HG03460 (cell line): ENCODE measurements at regions not wholly inside any gene's neighbourhood (a gene's known extent, or its start where the extent isn't known, plus 50 kb on each side); places are given as distances from the start of the nearest gene placed in this dataset.

Source experiments
- ATAC-seq: cut with Tn5 transposase; IDR thresholded peaks from one replicate; pipeline ENCODE4 v1.9.1; 2021; ENCODE audit not compliant: unreplicated experiment

GRCh38 chr14:71525663-71526221 is 406.5 kb upstream of the RGS6 start:
- ATAC-seq: no peak

- no peak for ATAC-seq
Measured at GRCh38 chr14:71526388-71526787, 405.8 kb upstream of the RGS6 start.

GRCh38 chr14:71527838-71528237 is 404.4 kb upstream of the RGS6 start:
- ATAC-seq: no peak

- no peak for ATAC-seq
Measured at GRCh38 chr14:71529848-71530247, 402.4 kb upstream of the RGS6 start.

GRCh38 chr14:71532344-71532743 is 399.9 kb upstream of the RGS6 start:
- no peak for ATAC-seq

GRCh38 chr14:71532790-71533189 is 399.4 kb upstream of the RGS6 start:
- no peak for ATAC-seq

- no peak for ATAC-seq
Measured at GRCh38 chr14:71533390-71533789, 398.8 kb upstream of the RGS6 start.

- no peak for ATAC-seq
Measured at GRCh38 chr14:71533800-71534199, 398.4 kb upstream of the RGS6 start.

GRCh38 chr14:71534506-71534905 is 397.7 kb upstream of the RGS6 start:
- no peak for ATAC-seq

GRCh38 chr14:71536015-71536740 is 396.1 kb upstream of the RGS6 start:
- ATAC-seq: no peak

GRCh38 chr14:71536927-71537772 is 395.1 kb upstream of the RGS6 start:
- no peak for ATAC-seq

GRCh38 chr14:71538288-71538687 is 393.9 kb upstream of the RGS6 start:
- no peak for ATAC-seq

- ATAC-seq: no peak
Measured at GRCh38 chr14:71538938-71539649, 393.1 kb upstream of the RGS6 start.

- ATAC-seq: no peak
Measured at GRCh38 chr14:71539650-71540285, 392.5 kb upstream of the RGS6 start.

- no peak for ATAC-seq
Measured at GRCh38 chr14:71541271-71541670, 391.0 kb upstream of the RGS6 start.

GRCh38 chr14:71541973-71542690 is 390.1 kb upstream of the RGS6 start:
- ATAC-seq: no peak

- ATAC-seq: no peak
Measured at GRCh38 chr14:71549421-71550050, 382.7 kb upstream of the RGS6 start.

GRCh38 chr14:71550367-71550766 is 381.9 kb upstream of the RGS6 start:
- ATAC-seq: peak; percentile 43

- ATAC-seq: no peak
Measured at GRCh38 chr14:71551291-71551950, 380.8 kb upstream of the RGS6 start.
